ENCODE measurements at regions not wholly inside any gene's neighbourhood (a gene's known extent, or its start where the extent isn't known, plus 50 kb on each side); places are given as distances from the start of the nearest gene placed in this dataset.

GRCh38 chr20:23159256-23159946, 73.3 kb upstream of the CD93 start:
- Histone ChIP-seq H3K4me3 (ENCODE audit: low read length in 2 of 2) (no peak overlapping the region), H3K36me3 (ENCODE audit: control insufficient read depth in 2 of 2, insufficient read depth in 2 of 2, low read length in 2 of 2) (no peaks in the 10 kb centered on the region), H3K9me3 (ENCODE audit: control insufficient read depth in 2 of 2, low read length in 2 of 2) (no peaks in the 10 kb centered on the region), H3K4me1 (ENCODE audit: control insufficient read depth, insufficient read depth, low read length) (peaks cover 22% of the 10 kb centered on the region), H3K9ac (ENCODE audit: low read length in 2 of 2) (no peak overlapping the region), H3K27ac (ENCODE audit: low read length) (peak overlapping the region; percentile 24), H3K27me3 (ENCODE audit: control insufficient read depth in 1 of 2, insufficient read depth in 2 of 2, low read length in 2 of 2) (no peaks in the 10 kb centered on the region)

GRCh38 chr20:23157734-23158133, 71.6 kb upstream of the CD93 start:
- no peaks in the 10 kb centered on the region for H3K36me3 ChIP-seq (ENCODE audit: control insufficient read depth in 2 of 2, insufficient read depth in 2 of 2, low read length in 2 of 2)
- no peak overlapping the region for H3K9ac ChIP-seq (ENCODE audit: low read length in 2 of 2)
- H3K27me3 ChIP-seq (ENCODE audit: control insufficient read depth in 1 of 2, insufficient read depth in 2 of 2, low read length in 2 of 2) = no peaks in the 10 kb centered on the region
- peaks cover 21% of the 10 kb centered on the region for H3K4me1 ChIP-seq (ENCODE audit: control insufficient read depth, insufficient read depth, low read length)
- no peak overlapping the region for H3K27ac ChIP-seq (ENCODE audit: low read length)
- H3K4me3 ChIP-seq (ENCODE audit: low read length in 2 of 2) = no peak overlapping the region
- no peaks in the 10 kb centered on the region for H3K9me3 ChIP-seq (ENCODE audit: control insufficient read depth in 2 of 2, low read length in 2 of 2)

GRCh38 chr20:23156842-23157423, 70.8 kb upstream of the CD93 start:
- Histone ChIP-seq H3K36me3 (ENCODE audit: control insufficient read depth in 2 of 2, insufficient read depth in 2 of 2, low read length in 2 of 2) (no peaks in the 10 kb centered on the region), H3K27me3 (ENCODE audit: control insufficient read depth in 1 of 2, insufficient read depth in 2 of 2, low read length in 2 of 2) (no peaks in the 10 kb centered on the region), H3K27ac (ENCODE audit: low read length) (peak overlapping the region; percentile 18), H3K4me1 (ENCODE audit: control insufficient read depth, insufficient read depth, low read length) (peaks cover 27% of the 10 kb centered on the region), H3K4me3 (ENCODE audit: low read length in 2 of 2) (no peak overlapping the region), H3K9me3 (ENCODE audit: control insufficient read depth in 2 of 2, low read length in 2 of 2) (no peaks in the 10 kb centered on the region), H3K9ac (ENCODE audit: low read length in 2 of 2) (no peak overlapping the region)

- no peaks in the 10 kb centered on the region for H3K27me3 ChIP-seq (ENCODE audit: control insufficient read depth in 1 of 2, insufficient read depth in 2 of 2, low read length in 2 of 2)
- H3K27ac ChIP-seq (ENCODE audit: low read length) = peak overlapping the region; percentile 18
- H3K9ac ChIP-seq (ENCODE audit: low read length in 2 of 2) = no peak overlapping the region
- H3K36me3 ChIP-seq (ENCODE audit: control insufficient read depth in 2 of 2, insufficient read depth in 2 of 2, low read length in 2 of 2) = no peaks in the 10 kb centered on the region
- H3K4me3 ChIP-seq (ENCODE audit: low read length in 2 of 2) = no peak overlapping the region
- H3K9me3 ChIP-seq (ENCODE audit: control insufficient read depth in 2 of 2, low read length in 2 of 2) = no peaks in the 10 kb centered on the region
- H3K4me1 ChIP-seq (ENCODE audit: control insufficient read depth, insufficient read depth, low read length) = peaks cover 29% of the 10 kb centered on the region
These were observed 70.2 kb upstream of the CD93 start for GRCh38 chr20:23156170-23156841.

GRCh38 chr20:23155141-23155590, 69.0 kb upstream of the CD93 start:
- Histone ChIP-seq H3K9me3 (ENCODE audit: control insufficient read depth in 2 of 2, low read length in 2 of 2) (no peaks in the 10 kb centered on the region), H3K27ac (ENCODE audit: low read length) (peak overlapping the region; percentile 49), H3K27me3 (ENCODE audit: control insufficient read depth in 1 of 2, insufficient read depth in 2 of 2, low read length in 2 of 2) (no peaks in the 10 kb centered on the region), H3K4me1 (ENCODE audit: control insufficient read depth, insufficient read depth, low read length) (peaks cover 28% of the 10 kb centered on the region), H3K36me3 (ENCODE audit: control insufficient read depth in 2 of 2, insufficient read depth in 2 of 2, low read length in 2 of 2) (no peaks in the 10 kb centered on the region), H3K9ac (ENCODE audit: low read length in 2 of 2) (no peak overlapping the region), H3K4me3 (ENCODE audit: low read length in 2 of 2) (peak overlapping the region in 1 of 2 donors; percentile 54)

GRCh38 chr20:23153696-23154341, 67.7 kb upstream of the CD93 start:
- Histone ChIP-seq H3K9me3 (ENCODE audit: control insufficient read depth in 2 of 2, low read length in 2 of 2) (no peaks in the 10 kb centered on the region), H3K36me3 (ENCODE audit: control insufficient read depth in 2 of 2, insufficient read depth in 2 of 2, low read length in 2 of 2) (no peaks in the 10 kb centered on the region), H3K4me3 (ENCODE audit: low read length in 2 of 2) (no peak overlapping the region), H3K9ac (ENCODE audit: low read length in 2 of 2) (no peak overlapping the region), H3K4me1 (ENCODE audit: control insufficient read depth, insufficient read depth, low read length) (peaks cover 28% of the 10 kb centered on the region), H3K27me3 (ENCODE audit: control insufficient read depth in 1 of 2, insufficient read depth in 2 of 2, low read length in 2 of 2) (no peaks in the 10 kb centered on the region), H3K27ac (ENCODE audit: low read length) (no peak overlapping the region)

- Histone ChIP-seq H3K4me1 (ENCODE audit: control insufficient read depth, insufficient read depth, low read length) (peaks cover 31% of the 10 kb centered on the region), H3K9ac (ENCODE audit: low read length in 2 of 2) (no peak overlapping the region), H3K36me3 (ENCODE audit: control insufficient read depth in 2 of 2, insufficient read depth in 2 of 2, low read length in 2 of 2) (no peaks in the 10 kb centered on the region), H3K9me3 (ENCODE audit: control insufficient read depth in 2 of 2, low read length in 2 of 2) (no peaks in the 10 kb centered on the region), H3K27me3 (ENCODE audit: control insufficient read depth in 1 of 2, insufficient read depth in 2 of 2, low read length in 2 of 2) (no peaks in the 10 kb centered on the region), H3K27ac (ENCODE audit: low read length) (no peak overlapping the region), H3K4me3 (ENCODE audit: low read length in 2 of 2) (no peak overlapping the region)
These were observed 66.8 kb upstream of the CD93 start for GRCh38 chr20:23152902-23153301.

- Histone ChIP-seq H3K27ac (ENCODE audit: low read length) (no peak overlapping the region), H3K9ac (ENCODE audit: low read length in 2 of 2) (no peak overlapping the region)
These were observed 66.3 kb upstream of the CD93 start for GRCh38 chr20:23152308-23152892.

GRCh38 chr20:23151885-23152284, 65.8 kb upstream of the CD93 start:
- no peak overlapping the region for H3K9ac ChIP-seq (ENCODE audit: low read length in 2 of 2)
- no peaks in the 10 kb centered on the region for H3K9me3 ChIP-seq (ENCODE audit: control insufficient read depth in 2 of 2, low read length in 2 of 2)
- no peaks in the 10 kb centered on the region for H3K36me3 ChIP-seq (ENCODE audit: control insufficient read depth in 2 of 2, insufficient read depth in 2 of 2, low read length in 2 of 2)
- no peak overlapping the region for H3K27ac ChIP-seq (ENCODE audit: low read length)
- no peak overlapping the region for H3K4me3 ChIP-seq (ENCODE audit: low read length in 2 of 2)
- no peaks in the 10 kb centered on the region for H3K27me3 ChIP-seq (ENCODE audit: control insufficient read depth in 1 of 2, insufficient read depth in 2 of 2, low read length in 2 of 2)
- H3K4me1 ChIP-seq (ENCODE audit: control insufficient read depth, insufficient read depth, low read length) = peaks cover 33% of the 10 kb centered on the region

More at GRCh38 chr20:23152308-23152892, 66.3 kb upstream of the CD93 start:
- Histone ChIP-seq H3K4me3 (ENCODE audit: low read length in 2 of 2) (no peak overlapping the region), H3K4me1 (ENCODE audit: control insufficient read depth, insufficient read depth, low read length) (peaks cover 33% of the 10 kb centered on the region), H3K36me3 (ENCODE audit: control insufficient read depth in 2 of 2, insufficient read depth in 2 of 2, low read length in 2 of 2) (no peaks in the 10 kb centered on the region), H3K27me3 (ENCODE audit: control insufficient read depth in 1 of 2, insufficient read depth in 2 of 2, low read length in 2 of 2) (no peaks in the 10 kb centered on the region), H3K9me3 (ENCODE audit: control insufficient read depth in 2 of 2, low read length in 2 of 2) (no peaks in the 10 kb centered on the region)

GRCh38 chr20:23151008-23151703, 65.0 kb upstream of the CD93 start:
- H3K27me3 ChIP-seq (ENCODE audit: control insufficient read depth in 1 of 2, insufficient read depth in 2 of 2, low read length in 2 of 2) = no peaks in the 10 kb centered on the region
- H3K27ac ChIP-seq (ENCODE audit: low read length) = no peak overlapping the region
- H3K4me1 ChIP-seq (ENCODE audit: control insufficient read depth, insufficient read depth, low read length) = peaks cover 32% of the 10 kb centered on the region

More at GRCh38 chr20:23151008-23151703, 65.0 kb upstream of the CD93 start:
- Histone ChIP-seq H3K36me3 (ENCODE audit: control insufficient read depth in 2 of 2, insufficient read depth in 2 of 2, low read length in 2 of 2) (no peaks in the 10 kb centered on the region), H3K9ac (ENCODE audit: low read length in 2 of 2) (no peak overlapping the region), H3K9me3 (ENCODE audit: control insufficient read depth in 2 of 2, low read length in 2 of 2) (no peaks in the 10 kb centered on the region), H3K4me3 (ENCODE audit: low read length in 2 of 2) (no peak overlapping the region)

All from stomach smooth muscle (tissue), 2 donors.